ENCODE measurements at regions not wholly inside any gene's neighbourhood (a gene's known extent, or its start where the extent isn't known, plus 50 kb on each side); places are given as distances from the start of the nearest gene placed in this dataset.

DNA sequence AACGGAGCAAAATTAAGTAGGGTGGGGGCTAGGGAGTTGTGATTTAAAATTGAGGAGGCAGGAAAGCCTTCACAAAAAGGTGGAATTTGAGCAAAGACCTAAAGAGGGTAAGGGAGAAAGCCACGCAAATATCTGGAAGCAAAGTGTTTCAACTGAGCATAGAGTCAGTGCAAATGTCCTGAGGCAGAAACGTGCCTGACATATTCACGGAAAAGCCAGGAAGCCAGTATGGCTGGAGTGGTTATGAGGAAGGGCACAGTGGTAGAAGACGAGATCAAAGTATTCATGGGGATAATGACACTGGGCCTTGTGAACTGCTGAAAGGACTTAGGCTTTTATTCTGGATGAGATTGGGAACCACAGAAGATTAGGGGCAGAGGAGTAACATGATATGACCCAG, 268.4 kb downstream of the MAN2A1 start:
- TF ChIP-seq CEBPB (IDR thresholded peaks at IDR 0.05; ENCODE audit: low read depth), result no peak
- no peak for TF ChIP-seq EZH2phosphoT487 (IDR thresholded peaks at IDR 0.05; ENCODE audit: borderline replicate concordance)
- no peak for TF ChIP-seq RAD21 (IDR thresholded peaks at IDR 0.05; ENCODE audit: low read depth)
- TF ChIP-seq CTCF (IDR thresholded peaks at IDR 0.05 in 2 of 3, conservative IDR thresholded peaks at IDR 0.05 in 1 of 3; ENCODE audit: borderline replicate concordance in 1 of 3, insufficient read depth in 1 of 3, low read depth in 2 of 3, low read length in 2 of 3), result no peak
- TF ChIP-seq YY1 (IDR thresholded peaks at IDR 0.05; ENCODE audit: extremely low read depth, insufficient replicate concordance, low read depth, low read length), result no peak
- TF ChIP-seq JUND (IDR thresholded peaks at IDR 0.05), result no peak
- Histone ChIP-seq H3K9me2 (ENCODE audit: insufficient read depth) (no peaks in the 10 kb centered on the region), H3K27me3 (ENCODE audit: insufficient read depth, low read length) (no peaks in the 10 kb centered on the region), H3K4me3 (replicated peaks in 1 of 2; ENCODE audit: low read depth in 1 of 2, low read length in 2 of 2) (no peak overlapping the region), H3K4me2 (ENCODE audit: low read length) (no peak overlapping the region), H3K4me1 (ENCODE audit: control insufficient read depth in 1 of 2, insufficient read depth in 2 of 2, low read length in 2 of 2) (no peaks in the 10 kb centered on the region), H3K9ac (ENCODE audit: low read length) (no peak overlapping the region), H2AFZ (ENCODE audit: low read depth, low read length, poor library complexity, severe bottlenecking) (no peak overlapping the region), H4K20me1 (ENCODE audit: insufficient read depth) (no peaks in the 10 kb centered on the region), H3K9me3 (ENCODE audit: control insufficient read depth in 1 of 2, insufficient read depth in 1 of 2, low read depth in 1 of 2, low read length in 2 of 2) (no peaks in the 10 kb centered on the region), H3K36me3 (ENCODE audit: control insufficient read depth in 1 of 2, insufficient read depth in 2 of 2, low read length in 2 of 2) (no peaks in the 10 kb centered on the region), H3K79me2 (ENCODE audit: insufficient read depth, low read length) (no peaks in the 10 kb centered on the region), H3K27ac (ENCODE audit: low read depth, low read length) (no peak overlapping the region)
- ATAC-seq (no peak), DNase-seq (ENCODE audit: low read depth, low spot score) (no peak)
- BruUV-seq (replicated peaks), result no TSS peak
- ChIA-PET RAD21 (ENCODE audit: low non-redundant PET in 1 of 2, low total read pairs in 2 of 2, uncharacterized antibody in 2 of 2, unreplicated experiment in 2 of 2) (no interaction called here), POLR2A (no interaction called here), CTCF (no interaction called here)
- intact Hi-C loops (cut with micrococcal nuclease), result no loop called here

GRCh38 chr5:109959652-109960051, 269.9 kb downstream of the MAN2A1 start:
- Histone ChIP-seq H3K4me1 (ENCODE audit: control insufficient read depth in 1 of 2, insufficient read depth in 2 of 2, low read length in 2 of 2) (no peaks in the 10 kb centered on the region), H3K4me2 (ENCODE audit: low read length) (no peak overlapping the region), H3K9ac (ENCODE audit: low read length) (no peak overlapping the region), H3K9me2 (ENCODE audit: insufficient read depth) (no peaks in the 10 kb centered on the region), H3K27ac (ENCODE audit: low read depth, low read length) (no peak overlapping the region), H3K36me3 (ENCODE audit: control insufficient read depth in 1 of 2, insufficient read depth in 2 of 2, low read length in 2 of 2) (no peaks in the 10 kb centered on the region), H3K27me3 (ENCODE audit: insufficient read depth, low read length) (no peaks in the 10 kb centered on the region), H3K9me3 (ENCODE audit: control insufficient read depth in 1 of 2, insufficient read depth in 1 of 2, low read depth in 1 of 2, low read length in 2 of 2) (no peaks in the 10 kb centered on the region), H3K4me3 (replicated peaks in 1 of 2; ENCODE audit: low read depth in 1 of 2, low read length in 2 of 2) (no peak overlapping the region), H3K79me2 (ENCODE audit: insufficient read depth, low read length) (no peaks in the 10 kb centered on the region), H4K20me1 (ENCODE audit: insufficient read depth) (no peaks in the 10 kb centered on the region), H2AFZ (ENCODE audit: low read depth, low read length, poor library complexity, severe bottlenecking) (no peak overlapping the region)
- RAD21 ChIA-PET (ENCODE audit: low non-redundant PET in 1 of 2, low total read pairs in 2 of 2, uncharacterized antibody in 2 of 2, unreplicated experiment in 2 of 2), result no interaction called here
- TF ChIP-seq CBX3 (IDR thresholded peaks at IDR 0.05; ENCODE audit: low read depth) (no peak), CTCF (IDR thresholded peaks at IDR 0.05 in 2 of 3, conservative IDR thresholded peaks at IDR 0.05 in 1 of 3; ENCODE audit: borderline replicate concordance in 1 of 3, insufficient read depth in 1 of 3, low read depth in 2 of 3, low read length in 2 of 3) (peak in 2 of 3 experiments; percentile 48 to 57; a peak in 4 of 6 replicates)
- DNase-seq (ENCODE audit: low read depth, low spot score) (no peak), ATAC-seq (peak; percentile 70; the same call in 1 of the 2 replicates)
- POLR2A ChIA-PET, result no interaction called here
- intact Hi-C loops (cut with micrococcal nuclease), result no loop called here
- CTCF ChIA-PET, result interaction anchor here (1.2 kb wide), 1 partner anchor 9 kb away, joined by 3 read pairs; no protein-coding TSS in a partner anchor
- BruUV-seq (replicated peaks), result no TSS peak
